IPS-18a (cell line): ENCODE measurements at regions not wholly inside any gene's neighbourhood (a gene's known extent, or its start where the extent isn't known, plus 50 kb on each side); places are given as distances from the start of the nearest gene placed in this dataset.
"Not testable (repeated sequence)": the region's sequence is repeated elsewhere in the genome, so short reads cannot be mapped to it uniquely, and the experiment has no call there.

Experiments
- H3K27ac ChIP-seq: one replicate; pipeline ENCODE4 v1.5.1; 2013; ENCODE audit warnings: low read length
- H3K27me3 ChIP-seq: one replicate; pipeline ENCODE4 v1.6.1; 2013; ENCODE audit warnings: mild to moderate bottlenecking, low read length; ENCODE audit not compliant: control insufficient read depth, insufficient read depth
- H3K36me3 ChIP-seq: one replicate; pipeline ENCODE4 v1.6.1; 2013; ENCODE audit warnings: low read depth, low read length; ENCODE audit not compliant: control insufficient read depth
- H3K4me1 ChIP-seq: one replicate; pipeline ENCODE4 v1.6.1; 2013; ENCODE audit warnings: low read depth, low read length; ENCODE audit not compliant: control insufficient read depth
- H3K4me3 ChIP-seq: one replicate; pipeline ENCODE4 v1.5.1; 2013; ENCODE audit warnings: low read length
- H3K9ac ChIP-seq: one replicate; pipeline ENCODE4 v1.6.1; 2013; ENCODE audit warnings: mild to moderate bottlenecking, low read length, moderate library complexity
- H3K9me3 ChIP-seq: one replicate; pipeline ENCODE4 v1.6.1; 2013; ENCODE audit warnings: low read depth, low read length; ENCODE audit not compliant: control insufficient read depth

- H3K9me3 ChIP-seq: no peaks in the 10 kb centered on the region
- no peaks in the 10 kb centered on the region for H3K4me1 ChIP-seq
- no peak overlapping the region for H3K27ac ChIP-seq
- no peak overlapping the region for H3K9ac ChIP-seq
- no peaks in the 10 kb centered on the region for H3K27me3 ChIP-seq
- no peak overlapping the region for H3K4me3 ChIP-seq
- H3K36me3 ChIP-seq: no peaks in the 10 kb centered on the region
Measured at GRCh38 chr11:98434296-98434695, 586.5 kb upstream of the CNTN5 start.

- no peaks in the 10 kb centered on the region for H3K9me3 ChIP-seq
- H3K9ac ChIP-seq: no peak overlapping the region
- no peaks in the 10 kb centered on the region for H3K36me3 ChIP-seq
- no peaks in the 10 kb centered on the region for H3K4me1 ChIP-seq
- no peak overlapping the region for H3K4me3 ChIP-seq
- H3K27ac ChIP-seq: no peak overlapping the region
- H3K27me3 ChIP-seq: no peaks in the 10 kb centered on the region
Measured at GRCh38 chr11:98453378-98453777, 567.4 kb upstream of the CNTN5 start.

GRCh38 chr11:98455500-98456307, 565.0 kb upstream of the CNTN5 start:
- no peak overlapping the region for H3K9ac ChIP-seq
- no peak overlapping the region for H3K27ac ChIP-seq

GRCh38 chr11:98456308-98456680, 564.5 kb upstream of the CNTN5 start:
- no peak overlapping the region for H3K9ac ChIP-seq
- no peaks in the 10 kb centered on the region for H3K9me3 ChIP-seq
- no peaks in the 10 kb centered on the region for H3K4me1 ChIP-seq
- H3K36me3 ChIP-seq: no peaks in the 10 kb centered on the region
- H3K27ac ChIP-seq: no peak overlapping the region
- H3K27me3 ChIP-seq: no peaks in the 10 kb centered on the region
- no peak overlapping the region for H3K4me3 ChIP-seq

More at GRCh38 chr11:98455500-98456307, 565.0 kb upstream of the CNTN5 start:
- no peaks in the 10 kb centered on the region for H3K27me3 ChIP-seq
- no peaks in the 10 kb centered on the region for H3K9me3 ChIP-seq
- no peak overlapping the region for H3K4me3 ChIP-seq
- H3K36me3 ChIP-seq: no peaks in the 10 kb centered on the region
- no peaks in the 10 kb centered on the region for H3K4me1 ChIP-seq

GRCh38 chr11:98495016-98495415, 525.7 kb upstream of the CNTN5 start:
- no peaks in the 10 kb centered on the region for H3K36me3 ChIP-seq
- no peaks in the 10 kb centered on the region for H3K4me1 ChIP-seq
- no peak overlapping the region for H3K4me3 ChIP-seq
- H3K27ac ChIP-seq: no peak overlapping the region
- H3K27me3 ChIP-seq: no peaks in the 10 kb centered on the region
- no peak overlapping the region for H3K9ac ChIP-seq
- no peaks in the 10 kb centered on the region for H3K9me3 ChIP-seq

- H3K27ac ChIP-seq: no peak overlapping the region
- no peaks in the 10 kb centered on the region for H3K9me3 ChIP-seq
- no peak overlapping the region for H3K9ac ChIP-seq
- no peaks in the 10 kb centered on the region for H3K27me3 ChIP-seq
- no peaks in the 10 kb centered on the region for H3K4me1 ChIP-seq
- no peak overlapping the region for H3K4me3 ChIP-seq
- H3K36me3 ChIP-seq: no peaks in the 10 kb centered on the region
Measured at GRCh38 chr11:98495601-98496000, 525.1 kb upstream of the CNTN5 start.

GRCh38 chr11:98507208-98507607, 513.5 kb upstream of the CNTN5 start:
- H3K27ac ChIP-seq: no peak overlapping the region
- no peak overlapping the region for H3K9ac ChIP-seq
- no peaks in the 10 kb centered on the region for H3K9me3 ChIP-seq
- H3K36me3 ChIP-seq: no peaks in the 10 kb centered on the region
- no peak overlapping the region for H3K4me3 ChIP-seq
- no peaks in the 10 kb centered on the region for H3K27me3 ChIP-seq
- peaks cover 9% of the 10 kb centered on the region for H3K4me1 ChIP-seq

- H3K36me3 ChIP-seq: no peaks in the 10 kb centered on the region
- no peak overlapping the region for H3K4me3 ChIP-seq
- no peak overlapping the region for H3K27ac ChIP-seq
- no peaks in the 10 kb centered on the region for H3K27me3 ChIP-seq
- H3K9me3 ChIP-seq: no peaks in the 10 kb centered on the region
- H3K4me1 ChIP-seq: no peaks in the 10 kb centered on the region
- no peak overlapping the region for H3K9ac ChIP-seq
Measured at GRCh38 chr11:98512938-98513337, 507.8 kb upstream of the CNTN5 start.

GRCh38 chr11:98531576-98531975, 489.2 kb upstream of the CNTN5 start:
- no peaks in the 10 kb centered on the region for H3K36me3 ChIP-seq
- no peaks in the 10 kb centered on the region for H3K9me3 ChIP-seq
- H3K4me1 ChIP-seq: no peaks in the 10 kb centered on the region
- no peak overlapping the region for H3K9ac ChIP-seq
- H3K27me3 ChIP-seq: no peaks in the 10 kb centered on the region
- no peak overlapping the region for H3K4me3 ChIP-seq
- H3K27ac ChIP-seq: no peak overlapping the region

GRCh38 chr11:98536023-98536422, 484.7 kb upstream of the CNTN5 start:
- no peak overlapping the region for H3K9ac ChIP-seq
- no peaks in the 10 kb centered on the region for H3K36me3 ChIP-seq
- no peak overlapping the region for H3K27ac ChIP-seq
- no peaks in the 10 kb centered on the region for H3K9me3 ChIP-seq
- H3K4me1 ChIP-seq: no peaks in the 10 kb centered on the region
- no peaks in the 10 kb centered on the region for H3K27me3 ChIP-seq
- H3K4me3 ChIP-seq: no peak overlapping the region

- H3K4me1 ChIP-seq, H3K27me3 ChIP-seq, H3K4me3 ChIP-seq, H3K36me3 ChIP-seq, H3K9ac ChIP-seq, H3K9me3 ChIP-seq, H3K27ac ChIP-seq: not testable (repeated sequence)
Measured at GRCh38 chr11:98538358-98538757, 482.4 kb upstream of the CNTN5 start.

- H3K36me3 ChIP-seq: no peaks in the 10 kb centered on the region
Measured at GRCh38 chr11:98545544-98546175, 475.1 kb upstream of the CNTN5 start.

More at GRCh38 chr11:98545544-98546175, 475.1 kb upstream of the CNTN5 start:
- Histone ChIP-seq H3K9me3 (no peaks in the 10 kb centered on the region), H3K4me1 (no peaks in the 10 kb centered on the region), H3K27me3 (no peaks in the 10 kb centered on the region), H3K4me3 (no peak overlapping the region), H3K27ac (no peak overlapping the region), H3K9ac (no peak overlapping the region)
